ENCODE measurements at regions not wholly inside any gene's neighbourhood (a gene's known extent, or its start where the extent isn't known, plus 50 kb on each side); places are given as distances from the start of the nearest gene placed in this dataset.
"Not testable (repeated sequence)": the region's sequence is repeated elsewhere in the genome, so short reads cannot be mapped to it uniquely, and the experiment has no call there.

GRCh38 chr13:109702030-109702597 lies 84.3 kb downstream of the IRS2 start:
- not testable (repeated sequence) for DNase-seq

- DNase-seq: no peak
These were observed 86.2 kb downstream of the IRS2 start for GRCh38 chr13:109700176-109700575.

DNA sequence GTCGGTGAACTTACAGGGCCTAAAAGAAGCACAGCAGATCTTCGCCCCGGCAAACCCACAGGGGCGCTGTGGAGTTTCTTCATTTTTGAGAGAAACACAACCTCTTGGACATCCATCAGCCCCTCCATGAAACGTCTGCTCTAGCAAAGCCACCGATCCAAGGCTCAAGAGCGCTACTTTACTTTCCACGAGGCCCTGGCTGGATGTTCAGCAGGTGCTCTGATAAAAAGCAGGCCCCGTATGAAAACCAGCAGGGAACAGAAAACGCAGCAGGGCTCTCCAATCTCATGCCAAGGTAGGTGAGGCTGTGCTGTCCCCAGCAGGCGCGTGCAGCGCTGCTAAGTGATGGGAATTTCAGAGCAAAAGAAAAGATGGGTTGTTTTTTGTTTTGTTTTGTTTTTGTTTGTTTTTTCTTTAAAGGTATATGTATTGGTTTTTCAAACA lies 86.7 kb downstream of the IRS2 start:
- no peak for DNase-seq

DNA sequence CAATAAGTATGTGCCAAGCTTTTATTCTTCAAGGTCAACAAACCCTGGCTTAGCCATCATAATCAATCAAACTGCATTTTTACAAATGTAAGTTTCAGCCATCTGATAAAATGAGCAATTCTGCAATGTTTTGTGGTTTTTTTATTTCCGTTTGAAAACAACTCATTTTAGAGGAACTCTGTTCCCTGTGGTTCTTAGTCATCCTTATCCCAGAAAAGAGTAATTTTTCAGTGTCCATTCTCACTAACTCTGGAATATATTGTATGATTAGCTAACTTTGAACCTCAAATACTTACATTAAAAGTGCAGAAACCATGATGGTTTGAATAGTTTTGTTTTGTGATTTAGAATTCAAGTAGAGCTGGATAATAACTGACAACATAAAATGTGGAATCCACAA lies 87.6 kb downstream of the IRS2 start:
- DNase-seq: no peak

GRCh38 chr13:109697936-109698335 lies 88.4 kb downstream of the IRS2 start:
- no peak for DNase-seq

DNA sequence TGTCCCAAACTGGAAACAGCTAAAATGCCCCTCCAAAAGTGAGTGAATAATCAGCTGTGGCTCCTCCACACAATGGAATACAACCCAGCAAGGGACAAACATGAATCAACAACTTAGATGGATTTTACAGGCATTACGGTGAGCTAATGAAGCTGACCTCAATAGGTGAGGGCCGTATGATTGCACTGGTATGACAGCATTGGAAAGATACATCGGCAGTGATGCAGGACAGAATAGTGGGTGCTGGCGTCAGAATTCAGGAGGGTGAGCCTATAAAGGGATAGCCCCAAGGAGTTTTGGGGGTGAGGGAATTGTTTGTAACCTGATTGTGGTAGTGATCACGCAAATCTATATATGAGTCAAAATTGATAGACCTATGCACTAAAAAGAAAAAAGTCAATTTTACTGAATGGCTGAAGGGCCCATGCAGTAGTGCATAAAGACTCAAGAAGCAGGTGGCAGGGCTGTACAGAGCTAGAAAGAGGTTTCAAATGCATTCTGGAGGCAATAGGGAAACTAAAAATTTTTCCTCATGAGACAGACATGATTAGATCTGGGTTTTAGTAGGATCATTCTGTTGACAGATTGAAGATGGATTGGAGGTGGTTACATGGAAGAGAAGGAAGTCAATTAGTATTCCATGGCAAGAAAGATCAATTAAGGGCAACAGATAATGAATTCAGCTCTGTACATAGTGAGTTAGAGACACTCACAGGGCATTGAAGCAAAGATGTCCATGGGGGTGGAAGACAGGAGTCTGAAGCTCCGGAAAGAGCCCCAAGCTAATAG lies 90.8 kb downstream of the IRS2 start:
- no peak for DNase-seq

GRCh38 chr13:109694972-109695371 lies 91.4 kb downstream of the IRS2 start:
- DNase-seq: no peak

GRCh38 chr13:109693213-109693612 lies 93.2 kb downstream of the IRS2 start:
- no peak for DNase-seq

GRCh38 chr13:109691689-109692088 lies 94.7 kb downstream of the IRS2 start:
- DNase-seq: no peak

DNA sequence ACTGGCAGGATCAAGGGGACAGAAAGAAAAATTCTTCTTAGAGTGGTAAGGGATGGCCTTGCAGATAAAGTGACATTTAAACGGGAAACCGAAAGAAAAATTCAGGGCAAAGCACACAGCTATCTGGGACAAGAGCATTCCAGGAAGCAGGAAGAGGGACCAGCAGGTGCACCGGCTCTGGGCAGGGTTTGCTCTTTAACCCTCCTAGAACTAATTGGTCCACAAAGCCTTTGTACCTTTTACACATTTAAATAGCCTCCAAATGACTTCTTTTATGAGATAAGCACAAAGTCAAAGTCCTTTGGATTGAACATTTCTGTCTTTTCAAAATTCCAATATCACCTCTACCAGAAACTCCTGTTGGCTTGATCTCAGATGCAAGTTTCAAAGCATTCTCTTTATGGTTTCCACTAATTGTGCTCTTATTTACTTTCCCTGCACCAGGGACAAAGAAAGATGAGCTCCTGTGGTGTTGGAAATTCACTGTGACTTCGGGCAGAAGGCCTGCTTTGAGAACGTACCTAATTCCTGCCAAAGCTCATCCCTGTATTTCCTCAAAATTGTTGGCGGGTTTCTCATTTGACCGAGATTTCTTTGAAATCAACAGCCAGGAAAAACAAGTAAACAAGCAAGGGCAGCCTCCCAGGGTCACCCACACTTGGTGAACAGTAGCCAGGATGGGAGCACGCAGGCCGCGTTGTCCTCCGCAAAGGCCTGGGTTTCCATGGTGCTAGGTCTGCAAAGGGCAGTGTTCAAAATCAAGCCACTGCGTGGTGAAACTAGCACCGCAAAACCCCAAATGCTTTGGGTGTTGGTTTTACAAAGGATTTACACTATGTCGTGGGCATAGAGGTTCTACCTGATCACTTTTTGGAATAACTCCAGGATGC lies 98.6 kb downstream of the IRS2 start:
- no peak for DNase-seq

DNA sequence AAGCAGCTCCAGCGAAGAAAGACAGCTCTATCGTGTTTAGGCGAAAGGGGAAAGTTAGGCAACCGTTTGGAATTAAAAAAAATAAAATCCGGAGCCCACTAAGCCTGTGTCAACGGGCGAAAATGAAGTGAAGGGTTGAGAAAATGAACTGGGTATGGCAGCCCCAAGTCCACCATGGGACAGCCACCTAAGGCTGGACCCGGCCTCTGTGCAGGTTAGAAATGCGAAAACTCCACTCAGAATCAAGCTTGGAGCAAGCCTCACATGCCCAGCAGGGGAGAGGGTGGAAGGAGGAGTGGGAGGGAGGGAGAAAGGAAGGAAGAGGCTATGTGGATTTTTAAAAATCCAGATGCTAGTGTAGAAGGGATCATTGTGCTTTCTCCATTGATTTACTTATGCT lies 101.2 kb downstream of the IRS2 start:
- no peak for DNase-seq

- no peak for DNase-seq
These were observed 101.6 kb downstream of the IRS2 start for GRCh38 chr13:109684824-109685202.

- DNase-seq: no peak
These were observed 102.1 kb downstream of the IRS2 start for GRCh38 chr13:109684084-109684823.

DNA sequence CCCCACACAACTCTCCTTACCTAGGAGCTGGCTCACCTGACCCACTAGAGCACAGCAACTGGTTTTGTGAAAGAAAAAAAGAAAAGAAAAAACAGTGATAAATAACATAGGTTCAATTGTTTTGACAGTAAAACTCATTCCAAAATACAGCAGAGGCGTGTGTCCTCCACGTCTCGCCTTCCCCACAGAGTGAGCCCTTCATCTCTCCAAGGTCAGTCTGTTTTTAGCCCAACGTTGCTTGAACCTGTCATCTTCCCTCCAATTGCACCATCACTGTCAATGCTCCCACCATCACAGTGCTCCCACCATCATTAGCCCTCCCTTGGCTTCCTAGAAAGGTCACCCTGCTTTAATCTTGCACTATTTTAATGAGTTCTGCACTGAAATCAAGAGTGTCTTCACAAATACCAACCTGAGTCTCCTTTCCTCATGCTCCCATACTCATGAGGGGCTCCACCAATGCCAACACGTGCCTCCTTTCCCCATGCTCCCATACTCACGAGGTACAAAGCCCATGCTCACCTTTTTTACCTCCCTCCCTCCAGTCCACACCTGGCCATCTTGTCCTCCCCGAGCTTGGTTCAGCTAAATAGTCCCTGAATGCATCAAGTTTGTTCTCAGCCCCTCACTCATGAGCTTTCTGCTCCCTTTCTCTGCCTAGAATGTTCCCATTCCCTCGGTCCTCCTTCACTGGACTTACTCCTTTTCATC lies 103.7 kb downstream of the IRS2 start:
- DNase-seq: no peak

DNA sequence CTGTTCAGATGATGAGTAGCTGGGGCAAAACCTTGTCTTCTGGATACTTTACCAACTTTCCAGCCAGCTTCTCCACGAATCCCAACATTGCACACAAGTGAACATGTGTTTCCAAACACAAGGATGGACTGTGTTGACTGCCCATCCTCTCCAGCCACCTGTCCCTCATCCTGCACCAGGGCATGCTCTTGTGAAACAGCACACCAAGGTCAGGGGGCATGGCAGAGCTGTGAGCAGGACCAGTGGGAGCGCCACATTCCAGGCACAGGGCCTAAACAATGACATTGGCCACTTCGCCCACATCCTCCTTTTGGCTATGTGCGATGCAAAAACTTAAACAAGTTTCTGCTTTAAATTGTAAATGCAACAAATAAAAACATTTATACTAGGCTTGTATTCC lies 105.5 kb downstream of the IRS2 start:
- DNase-seq: no peak

- DNase-seq: no peak
These were observed 106.1 kb downstream of the IRS2 start for GRCh38 chr13:109680288-109680687.

DNA sequence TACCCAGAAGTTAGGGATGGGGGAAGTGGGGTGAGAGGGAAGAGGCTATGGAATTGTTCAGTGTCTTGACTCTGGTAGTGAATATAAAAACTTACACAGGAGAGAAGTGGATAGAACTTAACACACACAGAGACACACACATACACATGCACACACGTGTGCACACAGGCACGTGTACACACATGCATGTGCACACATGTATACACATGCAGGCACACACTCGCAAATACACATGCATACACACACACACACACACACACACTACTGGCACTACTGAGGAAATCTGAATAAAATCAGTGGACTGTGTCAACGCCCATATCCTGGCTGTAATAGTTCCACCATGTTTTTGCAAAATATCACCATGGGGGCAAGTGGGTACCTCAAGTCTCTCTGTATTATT lies 107.9 kb downstream of the IRS2 start:
- DNase-seq: no peak

- DNase-seq: no peak
These were observed 109.2 kb downstream of the IRS2 start for GRCh38 chr13:109677206-109677605.

- no peak for DNase-seq
These were observed 112.9 kb downstream of the IRS2 start for GRCh38 chr13:109673477-109673876.

- no peak for DNase-seq
These were observed 113.8 kb downstream of the IRS2 start for GRCh38 chr13:109672545-109672944.

GRCh38 chr13:109671919-109672318 lies 114.5 kb downstream of the IRS2 start:
- no peak for DNase-seq

- DNase-seq: no peak
These were observed 115.6 kb downstream of the IRS2 start for GRCh38 chr13:109670776-109671175.
